ENCODE measurements at regions not wholly inside any gene's neighbourhood (a gene's known extent, or its start where the extent isn't known, plus 50 kb on each side); places are given as distances from the start of the nearest gene placed in this dataset.
"Not testable (repeated sequence)": the region's sequence is repeated elsewhere in the genome, so short reads cannot be mapped to it uniquely, and the experiment has no call there.

DNA sequence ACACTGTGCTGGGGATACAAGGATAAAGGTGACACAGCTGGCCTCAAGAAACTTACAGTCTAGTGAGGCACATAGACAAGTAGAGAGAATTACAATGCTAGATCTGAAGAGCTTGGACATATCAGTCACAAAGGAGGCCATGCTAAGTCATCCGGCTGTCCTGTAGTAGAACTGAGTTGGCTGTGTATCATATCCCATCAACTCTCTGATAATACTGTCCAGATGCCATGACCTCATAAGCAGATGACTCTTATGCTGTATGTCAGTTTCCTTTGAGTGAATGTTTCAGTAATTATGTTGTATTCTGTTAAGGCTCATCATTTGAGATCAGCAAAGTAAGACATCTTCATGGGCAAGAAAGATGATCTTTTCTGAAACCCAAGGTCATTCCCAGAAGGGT, 442.9 kb downstream of the MID1IP1 start:
- no peak for DNase-seq

DNA sequence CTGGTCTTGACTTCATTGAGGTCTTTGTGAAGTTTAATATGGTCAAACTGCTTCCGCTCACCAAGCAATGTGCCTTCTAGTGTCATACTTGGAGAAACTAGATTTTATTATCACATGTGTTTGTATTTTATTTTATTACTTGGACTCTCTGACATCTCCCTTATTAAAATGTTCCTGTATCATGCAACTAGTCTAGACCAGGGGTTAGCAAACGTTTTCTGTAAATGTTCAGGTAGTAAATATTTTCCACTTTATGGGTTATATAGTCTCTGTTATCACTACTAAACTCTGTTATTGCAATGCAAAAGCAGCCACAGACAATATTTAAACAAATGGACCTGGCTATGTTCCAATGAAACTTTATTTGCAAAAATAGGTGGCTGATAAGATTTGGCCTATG, 443.8 kb downstream of the MID1IP1 start:
- DNase-seq = no peak

DNA sequence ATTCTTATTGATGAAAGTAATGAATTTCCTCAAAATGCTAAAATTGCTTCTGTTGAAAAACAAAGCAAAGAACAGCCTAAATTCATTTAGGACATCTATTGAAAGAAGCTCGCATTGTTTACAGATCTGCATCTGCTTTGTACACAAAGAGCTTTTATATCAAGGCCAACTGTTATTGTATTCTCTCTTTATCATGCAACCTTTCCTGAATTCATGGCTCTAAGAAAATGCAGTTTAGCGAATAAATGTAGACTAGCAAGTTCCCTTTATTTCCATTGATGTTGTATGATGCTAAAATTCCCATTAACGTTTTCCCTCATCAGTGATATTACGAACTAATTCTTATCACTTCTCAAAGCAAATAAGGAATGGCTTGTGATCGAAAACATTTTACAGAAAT, 446.3 kb downstream of the MID1IP1 start:
- DNase-seq = no peak

DNA sequence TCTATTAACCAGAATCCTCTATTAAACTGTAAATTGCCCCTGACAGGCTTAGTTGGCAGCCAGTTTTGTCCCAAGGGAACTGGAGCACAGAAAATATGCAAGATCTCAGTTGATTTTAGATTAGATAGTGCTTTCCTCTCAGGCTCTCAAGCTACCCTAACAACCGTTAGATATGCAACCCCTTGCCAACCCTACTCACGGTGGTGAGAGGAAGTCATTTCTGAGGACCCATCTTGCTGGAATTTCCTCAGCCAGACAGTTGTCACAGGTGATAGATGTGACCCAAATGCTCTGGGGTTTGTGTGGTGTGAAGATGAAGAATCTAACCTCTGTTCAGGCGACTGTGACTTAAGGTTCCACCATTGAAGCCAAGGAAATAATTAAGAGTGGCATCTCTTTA, 447.1 kb downstream of the MID1IP1 start:
- DNase-seq = no peak

DNA sequence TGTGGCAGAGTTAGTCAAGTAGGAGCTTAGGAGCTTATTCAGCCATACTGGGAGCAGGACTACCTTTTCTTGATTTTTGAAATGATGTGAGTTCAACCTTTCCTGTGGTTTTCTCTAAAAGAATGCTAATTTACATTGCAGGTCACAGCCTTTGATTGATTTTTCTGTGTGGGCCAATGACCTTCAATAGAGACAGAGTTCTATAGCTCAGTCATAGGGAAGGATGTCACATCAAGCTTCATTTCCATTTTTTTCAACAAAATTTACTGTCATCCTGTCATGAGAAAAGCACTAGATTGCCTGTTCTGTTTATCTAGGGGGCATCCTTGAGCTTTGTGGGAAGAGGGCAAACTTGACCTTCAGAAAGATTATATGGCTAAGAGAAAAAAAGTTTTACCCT, 448.7 kb downstream of the MID1IP1 start:
- DNase-seq = no peak

DNA sequence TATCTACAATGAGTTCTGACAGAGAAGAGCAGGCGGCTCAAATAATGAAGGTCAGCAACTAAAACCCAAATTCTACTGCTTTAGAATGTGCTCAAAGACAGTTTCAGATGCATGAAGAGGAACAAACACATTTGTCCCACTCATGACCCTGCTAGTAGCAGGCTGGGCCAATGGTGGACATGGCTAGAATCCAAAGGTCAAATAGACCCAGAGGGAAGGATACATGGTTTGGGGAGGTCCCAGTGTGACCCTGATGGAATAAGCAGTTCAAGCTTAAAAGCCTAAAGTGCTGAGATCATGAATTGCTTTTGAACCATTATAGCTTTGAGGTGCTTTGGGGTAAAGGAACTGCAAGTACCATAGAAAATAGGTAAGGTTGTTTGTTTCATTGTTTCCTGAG, 450.7 kb downstream of the MID1IP1 start:
- DNase-seq = no peak

DNA sequence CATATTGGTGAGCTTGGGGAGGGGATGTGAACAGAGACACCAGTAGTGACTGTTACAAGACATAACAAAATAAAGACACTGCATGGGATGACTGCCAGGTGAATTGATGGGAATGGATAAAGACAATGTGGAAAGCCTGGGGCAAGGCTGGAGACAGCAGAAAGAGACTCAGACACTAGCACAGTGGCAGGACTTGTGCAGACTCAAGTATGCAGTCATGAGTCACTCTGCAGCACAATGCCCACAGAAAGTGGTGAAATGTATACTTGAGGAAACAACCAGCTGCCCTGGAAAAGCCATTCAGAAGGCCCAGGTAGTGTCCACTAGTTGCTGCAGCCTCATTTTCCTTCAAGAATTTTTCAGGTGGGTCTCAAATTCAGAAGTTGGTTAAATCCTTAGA, 452.3 kb downstream of the MID1IP1 start:
- DNase-seq = no peak

DNA sequence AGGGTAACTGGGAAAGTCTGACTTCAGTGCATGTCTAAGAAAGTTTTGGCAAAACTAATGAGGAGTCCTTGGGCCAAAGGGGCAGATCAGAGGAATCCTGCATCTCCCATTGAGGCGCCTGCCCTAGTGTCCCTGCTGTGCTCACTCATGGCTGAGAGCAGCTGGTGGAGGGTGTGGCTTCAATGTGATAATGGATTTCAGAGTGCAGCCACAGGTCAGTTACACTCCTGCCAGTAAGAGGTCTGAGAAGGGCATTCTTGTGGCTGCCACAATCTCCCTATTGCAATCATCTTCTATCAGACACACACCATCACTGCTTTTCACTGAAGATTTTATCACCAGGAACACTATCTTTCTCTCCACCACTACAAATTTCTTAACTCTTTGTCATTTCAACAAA, 457.1 kb downstream of the MID1IP1 start:
- DNase-seq = peak; percentile 39

DNA sequence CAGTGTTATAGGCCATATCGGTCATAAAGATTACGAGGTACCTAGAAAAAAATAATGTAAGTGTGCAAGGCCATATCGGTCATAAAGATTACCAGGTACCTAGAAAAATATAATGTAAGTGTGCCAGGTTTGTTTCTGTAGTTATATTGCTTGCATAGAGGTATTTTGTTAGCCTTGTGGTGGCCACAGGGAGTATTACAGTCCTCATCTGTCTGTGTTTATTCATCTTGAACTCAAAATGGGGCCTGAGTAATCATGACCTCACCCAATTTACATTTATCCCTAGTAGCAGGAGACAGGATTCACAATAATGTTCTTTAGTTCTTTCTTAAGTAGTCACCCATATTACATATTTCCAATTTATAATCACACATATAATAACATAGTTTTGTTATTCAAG, 459.7 kb downstream of the MID1IP1 start:
- no peak for DNase-seq

DNA sequence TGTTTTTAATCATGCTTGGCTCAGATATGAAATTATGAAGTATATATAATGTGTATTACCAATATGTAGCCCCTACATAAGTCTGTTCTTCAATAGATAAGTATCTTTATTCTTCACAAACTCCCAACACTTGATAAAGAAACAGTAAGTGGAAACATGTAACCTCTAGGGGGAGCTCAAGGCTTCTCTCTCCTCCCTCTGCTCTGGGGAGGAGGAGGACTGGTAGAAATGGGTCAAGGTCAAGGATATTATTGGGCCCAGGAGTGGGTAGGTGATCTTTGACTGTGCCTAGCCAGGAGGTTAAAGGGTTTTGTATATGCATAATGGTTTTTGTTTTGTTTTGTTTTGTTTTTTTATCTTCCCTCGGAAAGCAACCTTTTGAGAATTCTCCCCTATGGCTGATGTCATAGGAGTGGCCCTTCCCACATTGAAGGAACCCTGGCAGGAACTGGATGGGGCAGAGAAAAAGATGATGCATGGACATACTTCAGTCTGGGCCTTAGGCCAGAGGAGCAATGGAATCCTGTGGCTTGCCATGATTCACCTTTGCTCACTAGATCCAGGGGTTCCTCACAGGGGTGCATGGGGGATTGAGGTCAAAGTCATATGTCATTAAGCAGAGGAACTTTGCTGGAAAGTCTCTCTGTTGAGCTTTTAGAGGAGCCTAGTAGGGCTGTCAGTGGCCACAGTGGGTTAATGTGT, 460.3 kb downstream of the MID1IP1 start:
- peak; percentile 53 for DNase-seq

DNA sequence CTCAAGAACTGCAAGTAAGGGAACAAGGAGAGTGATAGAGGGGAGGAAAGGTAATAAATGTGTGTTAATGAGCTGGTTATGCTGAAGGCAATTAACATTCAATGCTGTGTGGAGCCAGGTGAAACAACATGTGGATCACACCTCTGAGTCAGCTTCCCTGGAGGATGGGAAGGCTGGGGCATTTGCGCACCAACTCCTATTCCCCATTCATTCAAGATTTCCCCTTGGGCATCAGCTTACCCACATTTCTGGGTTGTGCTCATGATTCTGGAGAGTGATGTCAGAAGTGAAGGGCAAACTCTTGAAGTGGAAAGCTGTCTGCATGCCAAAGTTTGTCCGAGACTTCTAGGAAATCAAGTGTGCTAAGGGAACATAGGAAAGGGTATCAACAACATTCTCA, 461.4 kb downstream of the MID1IP1 start:
- DNase-seq = no peak

DNA sequence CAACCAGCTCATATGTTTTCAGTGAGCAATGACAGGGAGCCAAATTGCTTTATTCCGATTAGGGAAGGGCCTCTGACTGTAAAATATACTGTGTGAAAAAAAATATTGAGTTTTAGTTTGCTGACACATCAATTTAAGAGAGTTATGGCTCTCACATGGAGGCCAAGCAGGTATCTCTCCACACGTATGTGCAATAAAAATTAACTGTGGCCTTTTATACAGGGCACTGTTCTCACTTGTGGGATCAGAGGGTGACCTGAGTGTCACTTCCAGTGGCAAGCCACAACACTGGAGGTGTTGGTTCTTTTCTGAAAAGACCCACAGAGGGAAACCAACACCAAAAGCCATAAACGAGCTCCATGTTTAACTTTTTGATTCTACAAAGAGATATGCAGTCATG, 462.8 kb downstream of the MID1IP1 start:
- no peak for DNase-seq

DNA sequence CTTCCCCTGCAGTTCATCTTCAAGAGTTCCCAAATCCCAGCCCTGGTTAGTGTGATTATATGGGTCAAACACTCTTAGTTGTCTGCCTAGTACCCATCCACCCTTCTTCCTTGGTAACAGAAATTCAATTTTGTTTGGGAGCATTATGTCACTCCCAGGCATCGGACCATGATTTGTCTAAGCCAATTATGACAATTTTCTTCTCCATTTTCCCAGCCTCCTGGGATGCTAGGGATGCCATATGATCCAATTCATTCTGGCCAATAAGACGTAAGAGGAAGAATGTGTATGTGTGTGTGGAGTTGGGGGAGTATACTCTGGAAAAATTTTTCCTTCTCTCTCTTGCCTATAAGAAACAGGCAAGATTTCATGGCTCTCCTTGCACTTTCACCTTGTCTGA, 465.9 kb downstream of the MID1IP1 start:
- no peak for DNase-seq

DNA sequence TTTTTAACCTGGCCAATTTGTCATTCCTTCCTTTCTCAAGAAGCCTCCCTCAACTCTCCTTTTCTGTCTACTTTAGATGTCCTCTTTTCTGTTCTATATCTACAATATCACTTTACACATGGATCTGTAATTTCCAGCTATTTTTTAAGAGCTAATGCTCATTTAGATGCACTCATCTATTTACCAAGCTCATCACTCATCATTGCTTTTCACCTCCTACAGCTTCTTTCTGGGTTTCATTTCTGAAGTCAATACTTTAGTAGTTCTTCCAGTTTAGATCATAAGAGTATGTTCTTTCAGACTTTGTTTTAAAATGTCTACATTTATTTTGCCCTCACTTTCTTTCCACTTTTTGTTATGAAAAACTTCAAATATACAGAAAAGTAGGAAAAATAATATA, 466.9 kb downstream of the MID1IP1 start:
- DNase-seq = no peak

DNA sequence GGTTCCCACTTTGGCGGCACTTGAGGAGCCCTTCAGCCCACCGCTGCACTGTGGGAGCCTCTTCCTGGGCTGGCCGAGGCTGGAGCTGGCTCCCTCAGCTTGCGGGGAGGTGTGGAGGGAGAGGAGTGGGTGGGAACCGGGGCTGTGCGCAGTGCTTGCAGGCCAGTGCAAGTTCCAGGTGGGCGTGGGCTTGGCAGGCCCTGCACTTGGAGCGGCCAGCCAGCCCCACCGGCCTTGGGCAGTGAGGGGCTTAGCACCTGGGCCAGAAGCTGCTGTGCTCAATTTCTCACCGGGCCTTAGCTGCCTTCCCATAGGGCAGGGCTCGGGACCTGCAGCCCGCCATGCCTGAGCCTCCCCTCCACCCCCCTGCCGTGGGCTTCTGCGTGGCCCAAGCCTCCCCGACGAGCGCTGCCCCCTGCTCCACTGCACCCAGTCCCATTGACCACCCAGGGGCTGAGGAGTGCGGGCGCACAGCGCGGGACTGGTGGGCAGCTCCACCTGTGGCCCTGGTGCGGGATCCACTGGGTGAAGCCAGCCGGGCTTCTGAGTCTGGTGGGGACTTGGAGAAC, 474.3 kb downstream of the MID1IP1 start:
- no peak for DNase-seq

DNA sequence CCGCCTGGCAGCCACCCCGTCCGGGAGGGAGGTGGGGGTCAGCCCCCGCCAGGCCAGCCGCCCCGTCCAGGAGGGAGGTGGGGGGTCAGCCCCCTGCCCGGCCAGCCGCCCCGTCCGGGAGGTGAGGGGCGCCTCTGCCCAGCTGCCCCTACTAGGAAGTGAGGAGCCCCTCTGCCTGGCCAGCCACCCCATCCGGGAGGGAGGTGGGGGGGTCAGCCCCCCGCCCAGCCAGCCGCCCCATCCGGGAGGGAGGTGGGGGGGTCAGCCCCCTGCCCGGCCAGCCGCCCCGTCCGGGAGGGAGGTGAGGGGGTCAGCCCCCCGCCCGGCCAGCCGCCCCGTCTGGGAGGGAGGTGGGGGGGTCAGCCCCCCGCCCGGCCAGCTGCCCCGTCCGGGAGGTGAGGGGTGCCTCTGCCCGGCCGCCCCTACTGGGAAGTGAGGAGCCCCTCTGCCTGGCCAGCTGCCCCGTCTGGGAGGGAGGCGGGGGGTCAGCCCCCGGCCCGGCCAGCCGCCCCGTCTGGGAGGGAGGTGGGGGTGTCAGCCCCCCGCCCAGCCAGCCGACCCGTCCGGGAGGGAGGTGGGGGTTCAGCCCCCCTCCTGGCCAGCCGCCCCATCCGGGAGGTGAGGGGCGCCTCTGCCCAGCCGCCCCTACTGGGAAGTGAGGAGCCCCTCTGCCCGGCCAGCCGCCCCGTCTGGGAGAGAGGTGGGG, 476.6 kb downstream of the MID1IP1 start:
- DNase-seq = not testable (repeated sequence)

DNA sequence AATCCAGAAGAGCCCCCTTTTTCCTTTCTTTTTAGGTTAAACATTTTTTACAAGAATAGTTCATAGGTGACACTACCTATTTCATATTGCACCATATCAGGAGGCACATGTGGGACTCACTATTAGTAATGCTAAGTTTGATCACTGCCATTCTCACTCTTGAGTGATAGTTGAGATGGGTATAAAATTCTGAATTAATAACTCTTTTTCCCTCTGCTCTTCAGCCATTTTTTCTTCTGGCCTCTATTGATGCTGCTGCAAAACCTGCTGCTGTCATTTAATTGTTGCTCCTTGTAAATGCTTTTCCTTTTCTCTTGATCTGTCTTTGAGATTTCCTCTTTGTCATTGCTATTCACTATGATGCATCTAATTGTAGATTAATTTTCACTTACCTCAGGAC, 482.0 kb downstream of the MID1IP1 start:
- no peak for DNase-seq

DNA sequence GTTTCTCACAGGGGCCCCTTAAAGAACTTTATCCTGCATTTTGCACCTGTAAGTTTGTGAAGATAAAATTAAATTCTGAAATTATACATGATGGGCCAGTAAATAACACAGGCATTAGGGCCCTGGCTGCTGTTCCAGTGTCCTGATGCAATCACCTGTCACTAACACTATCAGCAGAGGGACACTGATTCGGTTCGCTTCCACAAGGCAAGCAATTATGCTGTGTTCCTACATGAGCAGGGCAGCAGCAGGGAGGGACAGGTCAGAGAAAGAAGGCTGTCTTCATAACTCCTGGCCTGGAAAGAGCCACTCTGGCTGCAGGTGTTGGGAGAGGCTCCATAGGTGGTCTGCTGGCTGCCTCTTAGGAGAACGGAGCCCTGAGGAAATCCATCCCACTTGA, 487.3 kb downstream of the MID1IP1 start:
- peak; percentile 11 for DNase-seq

DNA sequence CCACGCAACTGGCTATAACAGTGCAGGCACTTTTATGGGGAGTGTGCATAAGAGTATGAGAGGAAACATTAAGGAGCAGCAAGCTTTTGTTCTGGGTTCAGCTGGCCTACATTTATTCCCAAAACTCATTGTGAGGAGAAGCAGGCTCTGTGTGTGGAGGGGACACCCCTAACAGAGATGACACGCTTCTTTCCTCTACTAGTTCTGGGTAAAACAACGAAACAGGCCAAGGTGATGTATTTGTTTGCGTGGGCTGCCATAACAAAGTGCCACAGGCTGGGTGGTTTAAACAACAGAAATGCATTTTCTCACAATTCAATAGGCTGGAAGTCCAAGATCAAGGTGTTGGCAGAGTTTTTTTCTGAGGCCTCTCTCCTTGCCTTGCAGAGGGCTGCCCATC, 488.6 kb downstream of the MID1IP1 start:
- no peak for DNase-seq

DNA sequence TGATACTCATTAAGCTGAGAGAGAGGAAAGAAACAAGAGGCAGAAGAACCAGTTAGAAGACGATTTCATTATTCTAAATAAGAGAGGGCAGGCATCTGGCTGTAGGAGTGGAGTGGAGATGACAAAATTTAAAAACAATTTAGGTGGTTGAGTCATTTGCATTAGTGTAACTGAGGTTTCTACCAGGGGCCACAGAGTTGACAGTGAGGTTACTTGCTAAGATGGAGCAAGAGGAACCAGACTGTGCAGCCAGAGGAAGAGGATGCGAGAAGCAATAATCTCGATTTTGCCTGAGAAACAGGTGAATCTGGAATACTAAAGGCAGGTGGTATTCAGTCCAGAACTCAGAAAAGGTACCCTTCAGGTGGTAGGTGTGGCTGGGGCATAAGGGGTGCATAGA, 491.9 kb downstream of the MID1IP1 start:
- DNase-seq = no peak

DNA sequence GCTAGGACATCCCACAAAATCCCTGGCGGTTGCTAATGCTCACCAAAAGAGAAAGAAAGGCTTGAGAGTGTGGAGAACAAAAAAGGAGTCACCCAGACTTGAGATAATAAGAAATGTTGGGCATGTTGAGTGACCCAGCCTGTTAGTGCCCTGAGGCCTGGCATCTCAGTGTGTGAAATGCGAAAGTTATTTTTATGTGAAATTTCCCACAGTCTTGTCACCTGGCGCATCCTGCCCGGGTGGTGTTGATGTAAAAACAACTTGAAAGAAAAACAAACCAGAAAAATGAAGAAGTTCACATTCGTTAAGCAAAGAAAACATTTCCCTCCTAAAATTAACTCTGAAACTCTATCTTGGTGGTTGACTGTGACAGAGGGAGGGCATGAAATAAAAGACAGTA, 495.2 kb downstream of the MID1IP1 start:
- DNase-seq = no peak

DNA sequence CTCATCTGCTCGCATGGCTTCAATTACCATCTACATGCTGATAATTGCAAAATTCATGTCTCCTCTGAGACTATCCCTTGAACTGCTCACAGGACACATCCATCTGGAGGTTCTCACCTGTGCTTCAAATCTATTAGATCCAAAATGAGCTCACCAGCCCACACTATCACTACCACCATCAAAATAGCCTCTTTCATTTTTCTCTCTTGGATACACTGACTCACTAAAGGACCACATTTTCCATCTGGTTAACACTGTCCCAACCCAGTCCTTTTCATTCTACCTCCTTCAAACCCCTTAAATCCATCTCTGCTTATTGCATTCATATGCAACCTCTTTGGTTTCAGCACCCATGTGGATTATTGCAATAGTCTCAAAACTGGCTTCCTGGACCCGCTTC, 497.6 kb downstream of the MID1IP1 start:
- no peak for DNase-seq

DNA sequence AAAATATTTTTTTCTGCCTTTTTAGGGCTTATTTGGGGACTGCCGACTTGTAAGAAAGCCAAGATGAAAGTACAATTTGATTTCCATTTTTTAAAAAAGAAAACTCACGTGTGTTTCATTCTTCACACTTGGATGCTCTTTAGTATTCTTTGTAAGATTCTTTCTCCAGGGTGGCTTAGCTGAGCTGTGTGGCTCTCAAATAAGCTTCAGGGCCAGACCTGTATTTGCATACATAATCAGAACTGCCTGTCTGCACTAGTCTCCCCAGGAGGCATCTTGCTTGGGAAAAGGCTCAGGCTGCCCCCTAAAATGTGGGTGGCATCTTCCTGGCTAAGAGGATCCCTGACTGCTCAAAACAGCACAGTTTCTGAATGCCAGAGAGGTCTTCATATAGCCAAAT, 498.4 kb downstream of the MID1IP1 start:
- no peak for DNase-seq

DNA sequence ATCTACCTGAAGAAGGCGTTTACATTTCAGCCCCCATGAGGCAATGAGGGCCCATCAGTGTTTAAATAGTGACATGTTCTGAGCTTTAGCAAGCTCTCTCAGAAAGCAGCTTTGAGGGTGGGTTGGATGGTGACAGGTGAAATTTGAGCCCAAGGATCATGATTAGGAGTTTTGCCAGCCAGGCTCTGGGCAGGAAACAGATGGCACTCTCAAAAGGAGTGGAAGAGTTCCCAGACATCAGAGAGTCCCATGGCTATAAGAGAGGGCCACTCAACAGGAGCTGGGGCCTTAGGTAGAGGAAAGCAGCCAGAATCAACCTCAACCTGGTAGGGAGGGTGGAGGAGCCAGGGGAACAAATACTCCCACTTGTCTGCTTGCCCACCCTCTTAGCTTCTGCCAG, 499.8 kb downstream of the MID1IP1 start:
- no peak for DNase-seq

DNA sequence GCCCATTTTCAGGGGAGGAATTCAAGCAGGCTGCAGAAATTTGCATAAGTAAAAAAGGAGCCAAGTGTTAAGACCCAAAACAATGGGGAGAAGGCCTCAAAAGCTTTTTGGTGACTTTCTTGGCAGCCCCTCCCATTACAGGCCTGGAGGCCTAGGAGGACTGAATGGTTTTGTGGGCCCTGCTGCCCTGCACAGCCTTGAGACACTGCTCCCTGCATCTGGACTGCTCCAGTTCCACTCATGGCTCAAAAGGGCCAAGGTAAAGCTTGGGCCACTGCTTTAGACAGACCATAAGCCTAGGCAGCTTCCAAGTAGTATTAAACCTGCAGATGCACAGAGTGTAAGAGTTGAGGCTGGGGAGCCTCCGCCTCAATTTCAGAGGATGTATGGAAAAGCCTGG, 501.6 kb downstream of the MID1IP1 start:
- no peak for DNase-seq
